ENCODE measurements at regions not wholly inside any gene's neighbourhood (a gene's known extent, or its start where the extent isn't known, plus 50 kb on each side); places are given as distances from the start of the nearest gene placed in this dataset.
"Not testable (repeated sequence)": the region's sequence is repeated elsewhere in the genome, so short reads cannot be mapped to it uniquely, and the experiment has no call there.

DNA sequence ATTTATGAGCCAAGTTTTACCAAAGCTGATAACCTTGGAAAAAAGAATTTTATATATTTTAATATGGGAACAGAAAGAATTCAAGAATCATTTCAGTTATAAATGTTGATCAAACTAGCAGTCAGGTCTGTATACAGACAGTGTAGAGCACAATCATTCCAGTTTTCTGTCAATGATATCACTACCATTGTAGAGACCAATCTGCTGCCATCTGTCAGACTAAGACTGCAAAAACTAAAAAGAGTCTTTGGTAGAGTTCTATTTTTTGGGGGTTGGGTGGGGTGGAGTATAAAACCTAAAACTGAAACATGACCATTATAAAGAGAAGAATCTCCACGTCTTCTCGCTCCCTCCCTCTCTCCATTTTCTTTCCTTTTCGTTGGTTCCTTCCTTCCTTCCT is 204.7 kb upstream of the UBE2E3 start:
- H3K36me3 ChIP-seq, result no peaks in the 10 kb centered on the region
- no peaks in the 10 kb centered on the region for H3K9me3 ChIP-seq (ENCODE audit: severe bottlenecking)
- no peak overlapping the region for H3K27ac ChIP-seq
- H3K27me3 ChIP-seq (ENCODE audit: insufficient read depth, low read depth, severe bottlenecking), result no peaks in the 10 kb centered on the region
- H3K4me3 ChIP-seq (ENCODE audit: low read depth, low read length), result no peak overlapping the region
- no peak for DNase-seq
- TF ChIP-seq CTCF (IDR thresholded peaks at IDR 0.05; ENCODE audit: low read depth, low read length), result no peak

- not testable (repeated sequence) for H3K9me3 ChIP-seq (ENCODE audit: severe bottlenecking); H3K4me3 ChIP-seq (ENCODE audit: low read depth, low read length); H3K27ac ChIP-seq; DNase-seq; H3K27me3 ChIP-seq (ENCODE audit: insufficient read depth, low read depth, severe bottlenecking); H3K36me3 ChIP-seq
Observed at GRCh38 chr2:180765316-180765715, 215.1 kb upstream of the UBE2E3 start.

DNA sequence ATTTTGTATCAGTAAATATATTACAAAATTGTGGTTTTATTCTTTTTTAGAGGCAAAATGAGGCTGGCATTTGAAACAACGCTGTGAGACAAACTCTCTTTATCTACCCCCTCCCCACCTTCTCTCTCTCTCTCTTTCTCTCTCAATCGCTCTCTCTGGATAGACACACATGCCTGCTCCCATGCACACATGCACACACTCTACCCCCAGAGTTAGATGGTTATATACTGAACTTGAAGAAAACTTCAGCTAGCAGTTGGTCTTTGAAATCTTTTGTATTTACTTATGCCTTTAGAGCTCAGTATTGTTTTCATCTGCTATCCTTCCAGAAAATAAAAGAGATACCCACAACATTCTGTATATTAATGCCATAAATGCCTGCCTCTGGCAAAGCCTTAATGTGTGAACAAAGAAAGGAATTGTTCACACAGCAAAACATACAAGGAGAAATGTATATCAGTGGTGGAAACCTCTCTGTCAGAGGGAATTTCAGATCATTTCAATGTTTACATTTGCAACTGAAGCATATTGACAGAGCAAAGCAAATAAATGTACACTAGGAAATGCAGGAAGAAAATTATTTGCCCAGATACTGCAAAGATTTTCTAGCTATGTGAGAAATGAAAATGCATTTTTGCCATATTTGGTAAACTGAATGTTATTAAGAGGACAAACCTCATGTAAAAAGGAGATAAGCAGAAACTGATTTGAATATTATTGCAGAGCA is 217.0 kb upstream of the UBE2E3 start:
- DNase-seq, result no peak
- TF ChIP-seq CTCF (IDR thresholded peaks at IDR 0.05; ENCODE audit: low read depth, low read length), result no peak
- Histone ChIP-seq H3K27me3 (ENCODE audit: insufficient read depth, low read depth, severe bottlenecking) (no peaks in the 10 kb centered on the region), H3K36me3 (no peaks in the 10 kb centered on the region), H3K27ac (no peak overlapping the region), H3K9me3 (ENCODE audit: severe bottlenecking) (no peaks in the 10 kb centered on the region), H3K4me3 (ENCODE audit: low read depth, low read length) (no peak overlapping the region)

DNA sequence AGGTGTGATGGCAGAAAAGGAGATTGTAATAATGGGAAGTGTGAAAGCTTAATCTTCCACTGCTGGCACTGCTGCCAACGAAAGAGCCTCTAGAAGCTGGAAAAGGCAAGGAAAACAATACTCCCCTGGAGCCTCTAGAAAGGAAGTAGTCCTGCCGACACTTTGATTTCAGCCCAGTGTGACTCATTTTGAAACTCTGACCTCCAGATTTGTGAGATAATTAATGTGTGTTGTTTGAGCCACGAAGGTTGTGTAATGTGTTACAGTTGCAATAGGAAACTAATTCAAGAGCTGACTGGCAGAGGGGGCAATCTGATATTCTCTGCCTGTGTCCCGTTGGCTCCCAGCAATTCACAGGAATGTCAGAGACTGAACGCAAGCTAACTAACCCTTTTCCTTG is 219.2 kb upstream of the UBE2E3 start:
- DNase-seq, result no peak
- no peak for TF ChIP-seq CTCF (IDR thresholded peaks at IDR 0.05; ENCODE audit: low read depth, low read length)
- no peaks in the 10 kb centered on the region for H3K27me3 ChIP-seq (ENCODE audit: insufficient read depth, low read depth, severe bottlenecking)
- no peak overlapping the region for H3K4me3 ChIP-seq (ENCODE audit: low read depth, low read length)
- no peaks in the 10 kb centered on the region for H3K9me3 ChIP-seq (ENCODE audit: severe bottlenecking)
- H3K27ac ChIP-seq, result no peak overlapping the region
- no peaks in the 10 kb centered on the region for H3K36me3 ChIP-seq

GRCh38 chr2:180759631-180760030 is 220.8 kb upstream of the UBE2E3 start:
- no peak for TF ChIP-seq CTCF (IDR thresholded peaks at IDR 0.05; ENCODE audit: low read depth, low read length)
- no peak overlapping the region for H3K4me3 ChIP-seq (ENCODE audit: low read depth, low read length)
- no peak overlapping the region for H3K27ac ChIP-seq
- H3K27me3 ChIP-seq (ENCODE audit: insufficient read depth, low read depth, severe bottlenecking), result no peaks in the 10 kb centered on the region
- H3K9me3 ChIP-seq (ENCODE audit: severe bottlenecking), result no peaks in the 10 kb centered on the region
- no peaks in the 10 kb centered on the region for H3K36me3 ChIP-seq
- DNase-seq, result no peak

DNA sequence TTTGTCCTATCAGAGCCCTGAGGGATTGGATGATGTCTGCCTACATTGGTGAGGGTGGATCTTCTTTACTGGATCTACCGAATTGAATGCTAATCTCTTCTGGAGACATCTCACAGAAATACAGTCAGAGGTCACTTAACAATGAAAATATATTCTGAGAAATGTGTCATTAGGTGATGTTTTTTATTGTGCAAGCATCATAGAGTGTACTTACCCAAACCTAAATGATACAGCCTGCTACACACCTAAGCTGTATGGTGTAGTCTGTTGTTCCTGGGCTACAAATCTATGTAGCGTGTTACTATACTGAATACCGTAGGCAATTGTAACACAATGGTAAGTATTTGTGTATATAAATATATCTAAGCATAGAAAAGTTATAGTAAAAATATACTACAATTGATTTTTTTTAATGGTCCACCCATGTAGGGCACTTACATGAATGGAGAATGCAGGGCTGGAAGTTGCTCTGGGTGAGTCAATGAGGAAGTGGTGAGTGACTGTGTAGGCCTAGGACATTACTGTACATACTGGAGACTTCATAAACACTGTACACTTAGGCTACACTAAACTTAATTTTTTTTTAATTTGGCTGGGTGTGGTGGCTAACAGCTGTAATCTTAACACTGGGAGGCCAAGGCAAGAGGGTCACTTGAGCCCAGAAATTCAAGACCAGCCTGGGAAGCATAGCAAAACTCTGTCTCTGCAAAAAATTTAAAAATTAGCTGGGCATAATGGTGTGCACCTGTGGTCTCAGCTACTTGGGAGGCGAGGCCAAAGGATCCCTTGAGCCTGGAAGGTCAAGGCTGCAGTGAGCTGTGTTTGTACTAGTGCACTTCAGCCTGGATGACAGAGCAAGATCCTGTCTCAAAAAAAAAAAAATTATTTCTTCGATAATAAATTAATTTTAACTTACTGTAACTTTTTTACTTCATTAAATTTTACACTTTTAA is 226.3 kb upstream of the UBE2E3 start:
- Histone ChIP-seq H3K27ac (no peak overlapping the region), H3K27me3 (ENCODE audit: insufficient read depth, low read depth, severe bottlenecking) (no peaks in the 10 kb centered on the region), H3K36me3 (no peaks in the 10 kb centered on the region), H3K9me3 (ENCODE audit: severe bottlenecking) (no peaks in the 10 kb centered on the region), H3K4me3 (ENCODE audit: low read depth, low read length) (no peak overlapping the region)
- no peak for TF ChIP-seq CTCF (IDR thresholded peaks at IDR 0.05; ENCODE audit: low read depth, low read length)
- DNase-seq, result no peak

Measured in WERI-Rb-1 (cell line).